Astrocyte of the spinal cord (primary cell): ENCODE measurements at regions not wholly inside any gene's neighbourhood (a gene's known extent, or its start where the extent isn't known, plus 50 kb on each side); places are given as distances from the start of the nearest gene placed in this dataset.

Source experiments
- DNase-seq: peaks from one replicate; pipeline ENCODE4 v3.0.0; 2011; ENCODE audit warnings: low read depth, low spot score
- H3K4me3 ChIP-seq: 2 replicates; pipeline ENCODE4 v1.5.1; 2011; ENCODE audit warnings: low read depth, mild to moderate bottlenecking, low read length, moderate library complexity
- CTCF ChIP-seq: IDR thresholded peaks from 2 replicates; pipeline ENCODE4 v1.5.1; 2012; ENCODE audit warnings: low read depth, mild to moderate bottlenecking, low read length, inconsistent platforms
- in situ Hi-C: cut with HindIII; loops from 2 replicates; pipeline ENCODE4 v1.10.0; 2017; ENCODE audit warnings: low sequenced_read_pairs

GRCh38 chr11:116466191-116466590, 306.6 kb downstream of the BUD13 start:
- TF ChIP-seq CTCF, result no peak
- H3K4me3 ChIP-seq, result no peak overlapping the region
- no peak for DNase-seq
- in situ Hi-C loops, result no loop called here

- no peak for DNase-seq
- in situ Hi-C loops, result no loop called here
- no peak overlapping the region for H3K4me3 ChIP-seq
- TF ChIP-seq CTCF, result no peak
These were observed 307.7 kb downstream of the BUD13 start for GRCh38 chr11:116465056-116465455.

- H3K4me3 ChIP-seq, result no peak overlapping the region
- DNase-seq, result no peak
- no peak for TF ChIP-seq CTCF
- in situ Hi-C loops, result no loop called here
These were observed 311.0 kb downstream of the BUD13 start for GRCh38 chr11:116461789-116462188.

DNA sequence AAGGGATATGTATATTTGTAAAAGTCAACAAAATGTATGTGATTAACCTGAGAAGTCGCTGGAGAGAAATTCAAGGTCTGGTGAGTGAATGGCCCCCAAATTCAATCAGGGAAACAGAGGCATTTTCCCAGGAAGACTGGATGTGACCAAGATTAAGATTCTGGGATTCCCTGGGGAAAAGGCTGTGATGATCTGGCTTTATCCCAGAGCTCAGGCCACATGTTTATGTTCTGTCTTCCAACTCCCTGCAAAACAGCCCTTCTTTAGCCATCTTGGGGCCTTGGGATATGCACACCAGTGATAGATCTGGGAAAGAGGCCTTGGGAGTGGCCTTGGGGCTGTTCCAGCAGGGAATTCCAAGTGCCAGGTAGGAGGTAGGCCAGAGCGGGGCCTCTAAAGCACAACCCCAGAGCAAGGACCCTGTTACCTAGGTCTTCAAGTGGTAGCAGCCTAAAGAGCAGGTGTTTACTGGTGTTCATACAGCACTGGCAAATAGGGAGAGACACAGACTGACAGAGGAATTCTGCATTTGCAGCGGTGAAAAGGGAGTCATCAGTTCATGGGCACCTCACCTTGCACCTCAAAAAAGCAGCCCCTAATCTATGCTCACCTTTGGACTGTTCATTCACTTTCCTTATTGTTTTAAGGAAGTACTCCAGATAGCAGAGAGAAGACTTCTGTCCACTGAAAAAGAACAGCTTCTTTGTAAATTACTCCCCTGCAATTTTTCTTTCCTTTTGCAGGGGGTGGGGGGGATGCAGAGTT, 312.4 kb downstream of the BUD13 start:
- TF ChIP-seq CTCF, result no peak
- no peak for DNase-seq
- in situ Hi-C loops, result no loop called here
- no peak overlapping the region for H3K4me3 ChIP-seq

- TF ChIP-seq CTCF, result no peak
- in situ Hi-C loops, result no loop called here
- H3K4me3 ChIP-seq, result no peak overlapping the region
- no peak for DNase-seq
These were observed 313.4 kb downstream of the BUD13 start for GRCh38 chr11:116459185-116460045.

GRCh38 chr11:116458546-116458945, 314.2 kb downstream of the BUD13 start:
- TF ChIP-seq CTCF, result no peak
- no peak overlapping the region for H3K4me3 ChIP-seq
- no peak for DNase-seq
- in situ Hi-C loops, result no loop called here
